WTC11 (cell line): ENCODE measurements at regions not wholly inside any gene's neighbourhood (a gene's known extent, or its start where the extent isn't known, plus 50 kb on each side); places are given as distances from the start of the nearest gene placed in this dataset.

Experiments used
- ATF1 ChIP-seq: sonication (generic); formaldehyde crosslinking; IDR thresholded peaks from 2 replicates; pipeline ENCODE4 v1.8.1; 2023; ENCODE audit warnings: mild to moderate bottlenecking, moderate library complexity, missing genetic modification reagents
- ATF2 ChIP-seq: sonication (generic); formaldehyde crosslinking; IDR thresholded peaks from 2 replicates; pipeline ENCODE4 v1.8.1; 2022; ENCODE audit warnings: low read depth, missing genetic modification reagents, borderline replicate concordance
- CTCF ChIP-seq: fragments of 200-600 bp; IDR thresholded peaks from 2 replicates; pipeline ENCODE4 v1.8.0; 2022; ENCODE audit warnings: antibody characterized with exemption
- E2F1 ChIP-seq: sonication (generic); formaldehyde crosslinking; IDR thresholded peaks from 2 replicates; pipeline ENCODE4 v1.8.0; 2022; ENCODE audit warnings: mild to moderate bottlenecking, missing genetic modification reagents
- ELF4 ChIP-seq: sonication (generic); formaldehyde crosslinking; IDR thresholded peaks from 2 replicates; pipeline ENCODE4 v1.8.1; 2022; ENCODE audit warnings: low read depth, mild to moderate bottlenecking, moderate library complexity, missing genetic modification reagents
- KAT7 ChIP-seq: sonication (generic); formaldehyde crosslinking; IDR thresholded peaks from 2 replicates; pipeline ENCODE4 v1.8.1; 2023; ENCODE audit warnings: missing genetic modification reagents, mild to moderate bottlenecking, borderline replicate concordance
- MAX ChIP-seq: sonication (generic); formaldehyde crosslinking; IDR thresholded peaks from 2 replicates; pipeline ENCODE4 v1.8.0; 2022; ENCODE audit warnings: mild to moderate bottlenecking, missing genetic modification reagents
- NFYB ChIP-seq: sonication (generic); formaldehyde crosslinking; conservative IDR thresholded peaks from 2 replicates; pipeline ENCODE4 v1.8.0; 2022; ENCODE audit warnings: low read depth, missing genetic modification reagents
- RORB ChIP-seq: fragments of 250-450 bp; sonication (Bioruptor Pico); IDR thresholded peaks from 2 replicates; pipeline ENCODE4 v1.9.0; 2021; ENCODE audit warnings: mild to moderate bottlenecking
- SMAD3 ChIP-seq: sonication (generic); formaldehyde crosslinking; IDR thresholded peaks from 2 replicates; pipeline ENCODE4 v1.8.0; 2022; ENCODE audit warnings: missing genetic modification reagents, mild to moderate bottlenecking, borderline replicate concordance
- USF2 ChIP-seq: sonication (generic); formaldehyde crosslinking; IDR thresholded peaks from 2 replicates; pipeline ENCODE4 v1.8.1; 2023; ENCODE audit warnings: mild to moderate bottlenecking, missing genetic modification reagents, moderate library complexity
- ZNF232 ChIP-seq: sonication (generic); formaldehyde crosslinking; IDR thresholded peaks from 2 replicates; pipeline ENCODE4 v1.8.0; 2022; ENCODE audit warnings: mild to moderate bottlenecking, missing genetic modification reagents

- TF ChIP-seq ZNF232 (CRISPR knock-in tag) (no peak), CTCF (no peak), ATF2 (CRISPR knock-in tag) (no peak), ELF4 (CRISPR knock-in tag) (no peak), KAT7 (CRISPR knock-in tag) (no peak), USF2 (CRISPR knock-in tag) (no peak), E2F1 (CRISPR knock-in tag) (no peak), NFYB (no peak), ATF1 (CRISPR knock-in tag) (no peak), RORB (no peak), MAX (CRISPR knock-in tag) (no peak), SMAD3 (CRISPR knock-in tag) (no peak)
These were observed 892.0 kb upstream of the AUTS2 start for GRCh38 chr7:68706291-68706690.
